COR-L47 (cell line): ENCODE measurements at regions not wholly inside any gene's neighbourhood (a gene's known extent, or its start where the extent isn't known, plus 50 kb on each side); places are given as distances from the start of the nearest gene placed in this dataset.

Source experiments
- DNase-seq: peaks from one replicate; lab custom pipeline; 2025; lab: John Stamatoyannopoulos, UW

DNA sequence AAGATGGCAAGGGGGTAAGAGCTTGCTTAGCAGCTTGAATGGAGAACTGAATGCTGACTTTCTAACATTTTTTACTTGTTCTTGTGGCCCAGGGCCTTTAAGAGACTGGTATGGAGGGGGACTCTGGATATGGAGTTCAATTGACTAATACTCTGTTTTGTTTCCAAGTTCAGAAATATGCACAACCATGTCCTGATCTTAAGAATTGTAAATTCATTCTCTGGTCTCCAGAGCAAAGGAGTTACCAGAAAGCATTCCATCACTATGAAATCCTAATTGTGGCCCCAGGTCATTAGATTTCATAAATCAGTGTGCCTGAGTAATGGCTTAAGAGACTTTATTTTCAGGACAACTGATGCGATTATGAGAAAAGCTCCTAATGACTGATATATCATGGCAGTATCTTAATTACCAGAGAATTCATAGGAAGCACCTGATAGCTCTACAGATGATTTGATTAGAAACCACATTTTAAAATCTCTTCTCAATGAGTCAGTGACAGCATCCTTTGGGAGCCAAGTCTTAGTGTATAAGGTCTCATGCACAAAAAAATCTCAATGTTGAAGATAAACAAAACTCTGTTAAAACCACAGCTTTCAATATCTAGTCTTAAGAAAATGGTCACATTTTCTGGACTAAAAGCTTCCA is 613.6 kb upstream of the KLF4 start:
- no peak for DNase-seq

- no peak for DNase-seq
These were observed 611.8 kb upstream of the KLF4 start for GRCh38 chr9:108101410-108101809.

- DNase-seq = no peak
These were observed 611.0 kb upstream of the KLF4 start for GRCh38 chr9:108100571-108100970.

- DNase-seq = no peak
These were observed 610.3 kb upstream of the KLF4 start for GRCh38 chr9:108099854-108100253.

GRCh38 chr9:108095496-108095895 is 605.9 kb upstream of the KLF4 start:
- DNase-seq = no peak

DNA sequence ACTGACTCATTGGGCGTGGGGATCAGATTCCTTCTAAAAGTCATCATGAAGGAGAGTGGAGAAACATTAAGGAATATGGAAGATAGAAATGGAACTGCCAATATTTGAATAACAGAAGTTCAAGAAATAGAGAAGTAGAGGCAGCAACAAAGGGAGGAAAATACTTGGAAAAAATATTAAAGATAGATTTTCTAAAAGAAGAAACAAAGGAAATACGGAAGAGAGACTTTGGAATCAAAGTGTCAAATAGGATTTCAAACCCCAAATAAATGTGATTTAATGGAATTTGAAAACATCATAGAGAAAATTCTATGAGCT is 605.1 kb upstream of the KLF4 start:
- DNase-seq = no peak

- DNase-seq = no peak
These were observed 604.5 kb upstream of the KLF4 start for GRCh38 chr9:108093773-108094675.

DNA sequence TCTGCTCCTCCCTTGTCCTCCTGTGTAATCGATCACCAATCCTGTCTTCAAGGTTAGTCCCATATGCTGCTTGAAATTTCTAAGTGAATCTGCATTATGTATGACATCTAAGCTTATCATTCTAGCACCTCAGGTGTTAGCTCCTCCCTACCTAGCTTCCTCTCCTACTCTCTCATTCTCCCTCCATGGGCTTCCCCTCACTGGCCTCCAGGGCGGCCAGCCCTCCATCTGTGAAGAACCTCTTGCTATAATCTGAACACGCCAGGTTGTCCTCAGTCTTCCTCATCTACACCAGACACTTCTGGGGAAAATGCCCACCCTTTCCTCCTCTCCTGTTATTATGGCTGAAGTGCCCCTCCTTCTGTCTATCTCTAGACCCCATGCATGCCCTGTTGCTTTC is 599.3 kb upstream of the KLF4 start:
- DNase-seq = no peak

GRCh38 chr9:108087781-108088180 is 598.2 kb upstream of the KLF4 start:
- DNase-seq = no peak

DNA sequence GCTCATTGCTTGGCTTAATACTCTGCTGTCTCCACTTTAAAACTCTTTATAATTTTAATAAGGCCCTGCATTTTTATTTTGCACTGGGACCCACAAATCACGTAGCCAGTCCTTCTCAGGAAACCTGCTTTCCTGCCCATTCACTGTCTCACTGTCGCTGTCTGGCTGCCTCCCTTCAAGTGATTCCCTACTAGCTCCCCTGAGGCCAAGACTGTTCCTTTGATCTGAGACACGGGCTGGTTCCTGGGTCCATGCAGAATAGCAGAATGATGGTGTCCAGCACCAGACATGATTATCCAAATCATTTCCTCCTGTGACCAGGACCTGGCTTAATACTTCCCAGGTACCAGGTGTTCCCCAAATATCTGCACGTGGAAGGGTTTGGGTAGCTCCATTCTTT is 597.1 kb upstream of the KLF4 start:
- no peak for DNase-seq

DNA sequence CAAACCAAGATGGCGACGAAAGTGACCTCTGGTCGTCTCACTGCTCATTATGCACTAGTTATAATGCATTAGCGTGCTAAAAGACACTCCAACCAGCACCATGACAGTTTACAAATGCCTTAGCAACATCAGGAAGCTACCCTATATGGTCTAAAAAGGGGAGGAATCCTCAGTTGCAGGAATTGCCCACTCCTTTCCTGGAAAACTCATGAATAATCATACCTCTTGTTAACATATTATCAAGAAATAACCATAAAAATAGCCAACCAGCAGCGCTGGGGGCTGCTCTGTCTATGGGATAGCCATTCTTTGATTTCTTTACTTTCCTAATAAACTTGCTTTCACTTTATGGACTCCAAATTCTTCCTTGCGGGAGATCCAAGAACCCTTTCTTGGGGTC is 595.7 kb upstream of the KLF4 start:
- no peak for DNase-seq

DNA sequence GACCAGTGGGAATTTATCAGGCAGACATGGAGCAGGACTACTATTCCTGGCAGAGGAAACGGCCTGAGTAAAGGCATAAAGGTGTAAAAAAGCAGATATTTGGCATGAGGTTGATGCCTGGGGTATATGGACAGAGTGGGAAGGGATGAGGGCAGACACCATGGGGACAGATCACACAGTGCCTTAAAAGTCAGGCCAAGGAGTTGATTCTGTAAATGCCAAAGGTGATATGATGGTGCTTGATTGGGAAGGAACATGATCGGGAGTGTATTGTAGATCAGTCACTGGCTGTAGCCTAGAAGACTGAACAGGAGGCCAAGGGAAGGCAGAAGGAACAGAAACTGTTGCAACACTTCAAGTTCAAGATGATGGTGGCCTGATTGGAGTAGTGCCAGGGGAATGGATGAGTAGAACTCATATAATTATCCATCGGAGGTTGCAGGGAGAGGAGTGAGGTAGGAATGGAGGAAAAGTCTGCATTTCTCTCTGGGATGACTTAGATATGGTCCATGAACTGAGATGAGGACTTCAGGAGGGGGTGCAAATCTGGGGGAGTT is 594.3 kb upstream of the KLF4 start:
- no peak for DNase-seq

DNA sequence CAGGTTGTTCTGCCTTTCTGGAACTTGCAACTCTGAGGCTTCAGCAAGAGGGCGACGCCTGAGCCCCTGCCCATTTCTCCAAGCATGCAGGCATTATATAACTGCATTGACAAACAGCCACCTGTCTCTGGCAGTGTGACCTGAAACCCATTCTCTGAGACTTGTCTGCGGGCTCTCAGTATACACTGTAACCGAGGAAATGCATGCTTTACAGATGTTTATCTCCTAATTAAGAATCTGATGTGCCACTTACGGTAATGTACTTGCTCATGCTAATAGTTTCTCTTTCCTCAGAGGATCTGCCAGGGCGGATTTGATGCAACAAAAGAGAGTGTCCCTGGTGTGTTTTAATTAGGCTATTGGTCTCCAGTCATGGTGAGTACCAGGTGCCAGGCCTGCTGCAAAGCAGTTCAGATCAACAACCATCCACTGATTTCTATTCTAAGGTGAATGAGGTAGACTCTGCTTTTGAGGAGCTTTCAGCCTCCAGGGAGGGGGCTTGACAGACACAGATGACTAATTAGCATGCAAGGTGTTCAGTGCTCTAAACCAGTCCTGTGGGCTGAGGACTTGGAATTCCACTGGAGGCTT is 593.7 kb upstream of the KLF4 start:
- DNase-seq = peak; percentile 81

DNA sequence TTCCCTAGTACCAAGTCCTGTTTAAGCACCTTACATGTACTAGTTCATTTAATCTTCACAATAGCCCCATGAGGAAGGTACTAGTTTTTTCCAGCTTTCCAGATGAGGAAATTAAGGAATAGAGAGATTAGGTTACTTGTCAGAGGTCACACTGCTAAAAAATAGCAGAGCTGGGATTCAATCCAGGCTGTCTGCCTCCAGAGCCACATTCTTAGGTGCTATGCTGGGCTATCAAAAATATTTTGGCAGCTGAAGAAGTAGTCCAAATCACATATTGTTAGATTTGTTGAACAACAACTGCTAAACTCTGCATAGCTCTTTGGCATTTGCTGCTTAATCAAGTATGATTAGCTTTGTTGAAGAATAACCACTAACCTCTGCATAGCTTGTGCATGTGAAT is 591.5 kb upstream of the KLF4 start:
- DNase-seq = no peak

DNA sequence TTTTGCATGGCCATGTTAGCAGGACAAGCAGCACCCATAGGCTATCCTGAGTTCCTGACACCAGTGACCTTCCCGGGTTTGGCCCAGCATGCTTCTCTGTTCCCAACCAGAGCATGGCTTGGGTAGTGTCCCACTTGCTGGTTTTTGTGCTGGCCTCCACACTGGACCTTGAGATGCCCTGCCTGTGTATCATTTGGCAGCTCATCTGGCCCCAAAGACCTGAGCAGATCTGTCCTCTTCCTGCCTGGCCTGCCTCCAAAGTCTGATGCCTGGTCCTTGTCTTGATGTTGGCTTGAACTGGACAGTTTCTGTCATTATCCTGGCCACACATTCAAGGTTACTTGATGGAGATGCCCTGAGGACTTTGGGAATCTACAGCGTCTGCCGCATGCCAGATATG is 590.7 kb upstream of the KLF4 start:
- no peak for DNase-seq

- no peak for DNase-seq
These were observed 589.2 kb upstream of the KLF4 start for GRCh38 chr9:108078811-108079210.

DNA sequence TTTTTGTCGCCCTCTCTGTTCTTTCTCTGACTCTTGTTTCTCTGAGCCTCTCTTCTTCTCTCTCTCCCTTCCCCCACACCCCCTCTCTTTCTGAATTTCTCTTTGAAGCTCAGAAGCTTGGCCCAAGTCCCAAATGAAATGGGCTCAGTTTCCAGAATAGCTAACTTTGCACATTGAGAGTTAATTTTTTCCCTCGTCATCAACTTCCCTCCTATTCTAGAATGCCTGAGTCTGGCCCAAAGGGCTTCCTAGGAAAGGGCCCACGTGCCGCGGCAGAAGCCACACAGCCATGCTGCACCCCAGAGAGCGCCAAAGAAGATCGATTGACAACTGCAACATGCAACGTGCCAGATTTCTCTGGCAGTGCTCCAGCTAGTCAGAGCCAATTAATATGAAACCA is 588.8 kb upstream of the KLF4 start:
- DNase-seq = no peak

DNA sequence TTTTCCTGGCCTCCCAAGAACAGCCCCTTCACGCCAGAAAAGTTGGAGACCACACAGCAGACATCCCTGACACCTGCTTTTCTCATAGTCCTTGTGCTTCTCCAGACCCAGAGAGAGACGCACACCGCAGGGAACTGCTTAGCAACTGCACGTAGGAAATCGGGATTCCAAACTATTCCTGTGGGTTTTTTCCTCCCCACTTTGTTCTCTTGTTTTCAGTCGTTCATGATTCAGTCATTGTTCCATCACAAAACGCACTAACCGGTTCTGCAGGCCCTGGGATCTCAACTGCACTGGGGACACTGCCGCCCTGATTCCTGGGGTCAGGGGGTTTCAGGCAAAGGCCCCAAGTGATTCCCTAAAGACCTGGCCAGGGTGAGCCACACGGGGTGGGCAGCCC is 588.0 kb upstream of the KLF4 start:
- no peak for DNase-seq

- no peak for DNase-seq
These were observed 585.3 kb upstream of the KLF4 start for GRCh38 chr9:108074900-108075299.

- DNase-seq = no peak
These were observed 584.3 kb upstream of the KLF4 start for GRCh38 chr9:108073823-108074222.

- no peak for DNase-seq
These were observed 583.2 kb upstream of the KLF4 start for GRCh38 chr9:108072740-108073139.

DNA sequence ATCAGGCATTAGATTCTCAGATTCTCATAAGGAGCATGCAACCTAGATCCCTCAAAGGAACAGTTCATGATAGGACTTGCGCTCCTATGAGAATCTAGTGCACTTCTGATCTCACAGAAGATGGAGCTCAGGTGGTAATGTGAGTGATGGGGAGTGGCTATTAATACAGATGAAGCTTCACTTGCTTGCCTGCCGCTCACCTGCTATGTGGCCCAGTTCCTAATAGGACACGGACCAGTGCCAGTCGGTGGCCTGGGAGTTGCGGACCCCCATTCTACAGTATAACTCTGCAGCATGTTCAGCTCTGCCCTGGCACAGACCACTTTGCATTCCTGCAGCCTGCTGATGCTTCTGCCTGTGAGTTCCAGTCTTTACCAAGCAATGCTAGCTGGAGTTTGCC is 581.3 kb upstream of the KLF4 start:
- DNase-seq = no peak

DNA sequence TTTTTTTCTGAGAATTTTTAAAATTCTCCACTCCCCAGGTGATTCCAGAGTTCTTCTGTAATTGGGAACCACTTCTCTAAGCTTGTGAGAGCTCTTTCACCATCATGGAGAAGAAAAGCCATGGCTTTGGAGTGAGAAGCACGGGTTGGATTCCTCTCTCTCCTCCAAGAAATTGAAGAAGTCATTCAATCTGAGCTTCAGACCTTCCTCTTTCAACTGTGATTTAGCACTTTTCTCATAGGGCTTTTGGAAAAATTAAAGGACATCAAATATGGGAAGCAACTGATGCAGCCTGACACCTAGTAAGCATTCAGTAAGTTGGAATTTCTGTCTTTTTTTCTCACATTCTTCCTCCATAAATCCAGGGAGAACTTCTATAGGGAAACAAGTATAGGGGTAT is 580.4 kb upstream of the KLF4 start:
- no peak for DNase-seq
